HAP-1 (cell line): ENCODE measurements at regions not wholly inside any gene's neighbourhood (a gene's known extent, or its start where the extent isn't known, plus 50 kb on each side); places are given as distances from the start of the nearest gene placed in this dataset.

Experiments used
- DNase-seq, 2 experiments: peaks; one replicate each; pipeline ENCODE4 v3.0.0-alpha.2; 2016 to 2020; ENCODE audit warnings: low spot score in 2 of 2
- H3K27me3 ChIP-seq: fragments of 250-450 bp; sonication (Bioruptor Pico); 2 replicates; pipeline ENCODE4 v1.5.1; 2020; ENCODE audit warnings: low read depth, mild to moderate bottlenecking, moderate library complexity
- H3K36me3 ChIP-seq: fragments of 250-450 bp; sonication (Bioruptor Pico); replicated peaks from 2 replicates; pipeline ENCODE4 v1.5.1; 2020; ENCODE audit warnings: mild to moderate bottlenecking
- H3K4me1 ChIP-seq: fragments of 250-450 bp; sonication (Bioruptor Pico); 2 replicates; pipeline ENCODE4 v1.5.1; 2020; ENCODE audit warnings: mild to moderate bottlenecking
- H3K4me3 ChIP-seq: fragments of 250-450 bp; sonication (Bioruptor Pico); 2 replicates; pipeline ENCODE4 v1.5.1; 2020; ENCODE audit warnings: mild to moderate bottlenecking, moderate library complexity
- H3K9me3 ChIP-seq: fragments of 250-450 bp; sonication (Bioruptor Pico); 2 replicates; pipeline ENCODE4 v1.5.1; 2020; ENCODE audit warnings: mild to moderate bottlenecking, moderate library complexity
- in situ Hi-C: fragments of 300-500 bp; cut with MboI; formaldehyde crosslinking; loops from 3 replicates; pipeline ENCODE4 v1.14.3; 2020; ENCODE audit warnings: low sequenced_read_pairs, inconsistent platforms, mixed read lengths

GRCh38 chr6:22690446-22690845, 121.1 kb downstream of the HDGFL1 start:
- H3K4me1 ChIP-seq, result no peaks in the 10 kb centered on the region
- DNase-seq, result no peak
- in situ Hi-C loops, result no loop called here
- H3K4me3 ChIP-seq, result no peak overlapping the region
- H3K27me3 ChIP-seq, result no peaks in the 10 kb centered on the region
- no peaks in the 10 kb centered on the region for H3K9me3 ChIP-seq
- no peaks in the 10 kb centered on the region for H3K36me3 ChIP-seq

- H3K9me3 ChIP-seq, result no peaks in the 10 kb centered on the region
- no peak overlapping the region for H3K4me3 ChIP-seq
- in situ Hi-C loops, result no loop called here
- no peaks in the 10 kb centered on the region for H3K36me3 ChIP-seq
- no peaks in the 10 kb centered on the region for H3K27me3 ChIP-seq
- H3K4me1 ChIP-seq, result no peaks in the 10 kb centered on the region
- no peak for DNase-seq
These were observed 124.8 kb downstream of the HDGFL1 start for GRCh38 chr6:22694092-22694724.

GRCh38 chr6:22696481-22696880, 127.1 kb downstream of the HDGFL1 start:
- Histone ChIP-seq H3K4me3 (no peak overlapping the region), H3K4me1 (no peaks in the 10 kb centered on the region)
- in situ Hi-C loops, result no loop called here

GRCh38 chr6:22697306-22697705, 127.9 kb downstream of the HDGFL1 start:
- Histone ChIP-seq H3K36me3 (no peaks in the 10 kb centered on the region), H3K27me3 (no peaks in the 10 kb centered on the region), H3K4me3 (no peak overlapping the region), H3K4me1 (no peaks in the 10 kb centered on the region), H3K9me3 (no peaks in the 10 kb centered on the region)
- DNase-seq, result no peak
- in situ Hi-C loops, result no loop called here

More at GRCh38 chr6:22696481-22696880, 127.1 kb downstream of the HDGFL1 start:
- Histone ChIP-seq H3K27me3 (no peaks in the 10 kb centered on the region), H3K36me3 (no peaks in the 10 kb centered on the region), H3K9me3 (no peaks in the 10 kb centered on the region)
- no peak for DNase-seq

- no peaks in the 10 kb centered on the region for H3K4me1 ChIP-seq
- H3K9me3 ChIP-seq, result no peaks in the 10 kb centered on the region
- H3K36me3 ChIP-seq, result no peaks in the 10 kb centered on the region
- no peak for DNase-seq
- H3K27me3 ChIP-seq, result no peaks in the 10 kb centered on the region
- in situ Hi-C loops, result no loop called here
- no peak overlapping the region for H3K4me3 ChIP-seq
These were observed 129.8 kb downstream of the HDGFL1 start for GRCh38 chr6:22699151-22699550.

- no peaks in the 10 kb centered on the region for H3K4me1 ChIP-seq
- H3K4me3 ChIP-seq, result no peak overlapping the region
- no peaks in the 10 kb centered on the region for H3K27me3 ChIP-seq
- H3K36me3 ChIP-seq, result no peaks in the 10 kb centered on the region
- no peak for DNase-seq
- no peaks in the 10 kb centered on the region for H3K9me3 ChIP-seq
- in situ Hi-C loops, result no loop called here
These were observed 137.3 kb downstream of the HDGFL1 start for GRCh38 chr6:22706651-22707050.

- no peaks in the 10 kb centered on the region for H3K9me3 ChIP-seq
- no peaks in the 10 kb centered on the region for H3K27me3 ChIP-seq
- DNase-seq, result no peak
- no peaks in the 10 kb centered on the region for H3K36me3 ChIP-seq
- H3K4me3 ChIP-seq, result no peak overlapping the region
- H3K4me1 ChIP-seq, result no peaks in the 10 kb centered on the region
- in situ Hi-C loops, result no loop called here
These were observed 139.1 kb downstream of the HDGFL1 start for GRCh38 chr6:22708469-22708868.

- Histone ChIP-seq H3K4me1 (no peaks in the 10 kb centered on the region), H3K36me3 (no peaks in the 10 kb centered on the region), H3K4me3 (no peak overlapping the region), H3K9me3 (no peaks in the 10 kb centered on the region), H3K27me3 (no peaks in the 10 kb centered on the region)
- DNase-seq, result no peak
- in situ Hi-C loops, result no loop called here
These were observed 140.4 kb downstream of the HDGFL1 start for GRCh38 chr6:22709803-22710202.

GRCh38 chr6:22716721-22717120, 147.4 kb downstream of the HDGFL1 start:
- Histone ChIP-seq H3K4me3 (no peak overlapping the region), H3K4me1 (no peaks in the 10 kb centered on the region), H3K36me3 (no peaks in the 10 kb centered on the region), H3K27me3 (no peaks in the 10 kb centered on the region), H3K9me3 (no peaks in the 10 kb centered on the region)
- in situ Hi-C loops, result no loop called here
- no peak for DNase-seq

GRCh38 chr6:22717915-22718314, 148.5 kb downstream of the HDGFL1 start:
- H3K4me3 ChIP-seq, result no peak overlapping the region
- H3K4me1 ChIP-seq, result no peaks in the 10 kb centered on the region
- H3K9me3 ChIP-seq, result no peaks in the 10 kb centered on the region
- DNase-seq, result no peak
- no peaks in the 10 kb centered on the region for H3K27me3 ChIP-seq
- in situ Hi-C loops, result no loop called here
- H3K36me3 ChIP-seq, result no peaks in the 10 kb centered on the region

GRCh38 chr6:22722913-22723312, 153.5 kb downstream of the HDGFL1 start:
- in situ Hi-C loops, result no loop called here
- no peaks in the 10 kb centered on the region for H3K27me3 ChIP-seq
- H3K9me3 ChIP-seq, result peaks cover 3% of the 10 kb centered on the region; the same call in 1 of the 2 replicates
- no peaks in the 10 kb centered on the region for H3K4me1 ChIP-seq
- H3K36me3 ChIP-seq, result no peaks in the 10 kb centered on the region
- H3K4me3 ChIP-seq, result no peak overlapping the region
- DNase-seq, result no peak

- Histone ChIP-seq H3K4me3 (no peak overlapping the region), H3K9me3 (peaks cover 3% of the 10 kb centered on the region; the same call in 1 of the 2 replicates), H3K27me3 (no peaks in the 10 kb centered on the region), H3K36me3 (no peaks in the 10 kb centered on the region), H3K4me1 (no peaks in the 10 kb centered on the region)
- in situ Hi-C loops, result no loop called here
- DNase-seq, result no peak
These were observed 157.6 kb downstream of the HDGFL1 start for GRCh38 chr6:22726966-22727365.

GRCh38 chr6:22727710-22728109, 158.3 kb downstream of the HDGFL1 start:
- peaks cover 3% of the 10 kb centered on the region; the same call in 1 of the 2 replicates for H3K9me3 ChIP-seq
- no peak for DNase-seq
- H3K4me1 ChIP-seq, result no peaks in the 10 kb centered on the region

GRCh38 chr6:22732176-22732970, 163.0 kb downstream of the HDGFL1 start:
- Histone ChIP-seq H3K36me3 (no peaks in the 10 kb centered on the region), H3K9me3 (no peaks in the 10 kb centered on the region), H3K4me1 (no peaks in the 10 kb centered on the region), H3K27me3 (no peaks in the 10 kb centered on the region), H3K4me3 (no peak overlapping the region)
- in situ Hi-C loops, result no loop called here
- no peak for DNase-seq

More at GRCh38 chr6:22727710-22728109, 158.3 kb downstream of the HDGFL1 start:
- in situ Hi-C loops, result no loop called here
- H3K27me3 ChIP-seq, result no peaks in the 10 kb centered on the region
- H3K36me3 ChIP-seq, result no peaks in the 10 kb centered on the region
- no peak overlapping the region for H3K4me3 ChIP-seq
